Activated CD8-positive, alpha-beta memory T cell treated with anti-CD3 and anti-CD28 coated beads, Interleukin-2, amount 10 ng/mL, durations not matched to agents 7 days and 5 days (primary cell): ENCODE measurements at regions not wholly inside any gene's neighbourhood (a gene's known extent, or its start where the extent isn't known, plus 50 kb on each side); places are given as distances from the start of the nearest gene placed in this dataset.
"Not testable (repeated sequence)": the region's sequence is repeated elsewhere in the genome, so short reads cannot be mapped to it uniquely, and the experiment has no call there.

ENCODE experiments used
- ATAC-seq: fragments of 150-1000 bp; cut with Tn5 transposase; one replicate; pipeline ENCODE4 v1.10.0; 2021; ENCODE audit warnings: moderate library complexity
- CTCF ChIA-PET: fragments of 350-600 bp; sonication (Branson Sonifier 250); formaldehyde crosslinking; loops from one replicate; lab custom pipeline; 2021; ENCODE audit warnings: antibody characterized with exemption; lab: Charles Lee
- DNase-seq: peaks from one replicate; pipeline ENCODE4 v3.0.0-alpha.2; 2020
- H3K27ac Mint-ChIP-seq: one replicate; pipeline ENCODE4 v1.8.0; 2021; ENCODE audit warnings: mild to moderate bottlenecking, mixed read lengths
- H3K27me3 Mint-ChIP-seq: one replicate; pipeline ENCODE4 v1.8.0; 2021; ENCODE audit warnings: mixed read lengths
- H3K36me3 Mint-ChIP-seq: one replicate; pipeline ENCODE4 v1.8.0; 2021; ENCODE audit warnings: mild to moderate bottlenecking, mixed read lengths
- H3K4me1 Mint-ChIP-seq: one replicate; pipeline ENCODE4 v1.8.0; 2021; ENCODE audit warnings: mixed read lengths
- H3K4me3 Mint-ChIP-seq: one replicate; pipeline ENCODE4 v1.8.0; 2021; ENCODE audit warnings: mild to moderate bottlenecking, moderate library complexity, mixed read lengths
- H3K9me3 Mint-ChIP-seq: one replicate; pipeline ENCODE4 v1.8.0; 2022; ENCODE audit warnings: low read depth, mixed read lengths

DNA sequence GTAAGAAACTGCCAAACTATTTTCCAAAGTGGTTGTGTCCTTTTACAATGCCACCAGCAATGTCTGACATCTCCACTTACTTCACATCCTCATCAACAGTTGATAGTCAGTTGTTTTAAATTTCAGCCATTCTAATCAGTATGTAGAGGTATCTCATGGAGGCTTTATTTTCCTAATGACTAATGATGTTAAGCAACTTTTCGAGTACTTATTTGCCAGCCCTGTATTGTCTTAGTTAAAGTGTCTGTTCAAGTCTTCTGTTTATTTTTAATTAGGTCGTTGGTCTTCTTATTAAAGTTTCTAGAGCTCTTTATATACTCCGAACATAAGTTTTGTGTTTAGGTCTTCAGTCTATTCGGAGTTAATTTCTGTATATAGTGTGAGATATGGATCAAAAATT, 54.9 kb upstream of the NBPF12 start:
- H3K27ac Mint-ChIP-seq, H3K36me3 Mint-ChIP-seq, H3K9me3 Mint-ChIP-seq, ATAC-seq, H3K4me1 Mint-ChIP-seq, DNase-seq, H3K4me3 Mint-ChIP-seq, H3K27me3 Mint-ChIP-seq, CTCF ChIA-PET: not testable (repeated sequence)

DNA sequence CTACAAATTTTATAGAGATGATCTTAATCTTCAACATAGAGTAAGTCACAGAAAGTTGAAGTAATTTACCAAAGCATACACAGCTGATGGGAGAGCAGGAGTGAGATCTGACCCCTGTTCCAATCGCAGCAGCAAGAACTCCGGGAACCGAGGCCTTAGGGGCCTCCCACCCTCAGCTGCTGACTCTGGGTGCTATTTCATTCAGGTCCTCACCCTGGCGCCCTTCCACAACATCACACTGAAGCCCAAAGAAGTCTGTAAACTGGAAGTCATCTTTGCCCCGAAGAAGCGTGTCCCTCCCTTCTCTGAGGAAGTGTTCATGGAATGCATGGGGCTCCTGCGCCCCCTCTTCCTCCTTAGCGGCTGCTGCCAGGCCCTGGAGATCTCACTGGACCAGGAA, 57.0 kb upstream of the NBPF12 start:
- CTCF ChIA-PET, H3K27me3 Mint-ChIP-seq, DNase-seq, H3K36me3 Mint-ChIP-seq, ATAC-seq, H3K9me3 Mint-ChIP-seq, H3K4me3 Mint-ChIP-seq, H3K27ac Mint-ChIP-seq, H3K4me1 Mint-ChIP-seq: not testable (repeated sequence)

DNA sequence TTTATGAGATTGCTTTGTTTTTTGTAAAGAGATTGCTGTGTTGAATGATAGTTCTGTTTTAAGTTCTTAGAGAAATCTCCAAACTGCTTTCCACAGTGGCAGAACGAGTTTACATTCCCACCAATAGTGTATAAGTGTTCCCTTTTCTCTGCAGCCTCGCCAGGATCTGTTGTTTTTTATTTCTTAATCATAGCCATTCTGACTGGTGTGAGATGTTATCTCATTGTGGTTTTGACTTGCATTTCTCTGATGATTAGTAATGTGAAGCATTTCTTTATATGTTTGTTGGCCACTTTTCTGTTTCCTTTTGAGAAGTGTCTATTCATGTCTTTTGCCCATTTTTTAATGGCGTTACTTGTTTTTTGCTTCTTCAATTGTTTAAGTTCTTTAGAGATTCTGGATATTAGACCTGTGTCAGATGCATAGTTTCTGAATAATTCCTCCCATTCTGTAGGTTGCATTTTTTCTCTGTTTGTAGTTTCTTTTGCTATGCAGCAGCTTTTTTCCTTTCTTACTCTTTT, 74.3 kb upstream of the NBPF12 start:
- H3K4me1 Mint-ChIP-seq, ATAC-seq, H3K27ac Mint-ChIP-seq, H3K4me3 Mint-ChIP-seq, CTCF ChIA-PET, DNase-seq, H3K9me3 Mint-ChIP-seq, H3K27me3 Mint-ChIP-seq, H3K36me3 Mint-ChIP-seq: not testable (repeated sequence)

DNA sequence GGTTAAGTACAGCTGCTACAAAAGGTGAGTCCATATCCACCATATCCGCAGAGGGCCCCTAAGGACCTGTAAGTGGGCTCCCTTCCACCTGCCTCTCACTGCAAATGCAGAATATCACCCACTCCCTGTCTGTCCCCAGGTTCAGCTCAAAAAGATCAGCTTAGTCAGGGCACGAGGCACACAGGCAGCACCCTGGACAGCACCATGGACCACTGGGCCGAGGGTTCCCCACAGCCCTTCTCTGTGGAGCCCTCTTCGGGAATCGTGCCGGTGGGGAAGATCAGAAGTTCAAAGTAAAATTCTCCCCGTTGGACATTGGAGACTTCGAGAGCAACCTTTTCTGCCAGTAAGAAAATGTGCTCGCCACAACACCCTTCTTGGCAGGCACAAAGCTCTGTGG, 85.0 kb upstream of the NBPF12 start:
- DNase-seq, H3K9me3 Mint-ChIP-seq, CTCF ChIA-PET, ATAC-seq, H3K27me3 Mint-ChIP-seq, H3K4me1 Mint-ChIP-seq, H3K4me3 Mint-ChIP-seq, H3K27ac Mint-ChIP-seq, H3K36me3 Mint-ChIP-seq: not testable (repeated sequence)

DNA sequence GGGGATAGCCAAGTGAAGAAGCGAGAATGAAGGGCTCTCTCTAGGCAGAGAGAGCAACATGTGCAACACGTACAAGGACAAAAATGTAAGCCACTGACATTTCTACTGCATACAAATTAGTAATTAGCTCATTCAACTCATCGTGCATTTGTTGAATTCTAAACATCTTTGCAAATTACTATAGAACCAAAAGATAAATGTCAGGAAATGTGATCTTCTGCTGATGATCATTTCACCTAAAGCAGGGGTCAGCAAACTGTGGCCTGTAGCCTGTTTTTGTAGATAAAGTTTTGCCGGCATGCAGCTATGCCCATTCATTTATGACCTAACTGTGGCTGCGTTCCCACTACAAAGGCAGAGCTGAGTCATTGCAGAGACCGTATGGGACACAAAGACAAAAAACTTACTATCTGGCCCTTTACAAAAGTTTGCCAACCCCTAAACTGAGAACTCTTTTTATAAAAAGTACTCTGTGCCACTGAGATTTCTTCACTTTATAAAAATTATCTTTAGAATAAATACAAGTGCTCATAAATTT, 87.7 kb upstream of the NBPF12 start:
- DNase-seq, H3K4me1 Mint-ChIP-seq, CTCF ChIA-PET, H3K27me3 Mint-ChIP-seq, ATAC-seq, H3K27ac Mint-ChIP-seq, H3K36me3 Mint-ChIP-seq, H3K4me3 Mint-ChIP-seq, H3K9me3 Mint-ChIP-seq: not testable (repeated sequence)

DNA sequence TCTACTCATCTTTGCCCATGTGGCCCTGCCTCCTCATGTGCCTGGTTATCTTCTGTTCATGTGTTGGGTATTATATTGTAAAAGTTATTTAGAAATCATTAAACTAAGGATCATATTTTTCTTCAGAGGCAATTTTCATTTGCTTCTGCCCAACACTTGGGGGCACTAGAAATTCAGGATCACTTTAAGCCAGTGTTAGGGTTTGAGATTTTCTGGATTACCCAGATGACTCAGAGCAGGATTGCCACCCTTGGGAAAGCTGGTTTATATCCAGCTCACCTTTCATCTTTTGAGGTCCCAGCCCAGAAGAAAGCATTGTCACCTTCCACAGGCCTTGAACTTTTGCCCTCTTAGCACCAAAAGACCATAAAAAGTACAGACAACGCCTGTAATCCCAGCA, 99.4 kb upstream of the NBPF12 start:
- CTCF ChIA-PET, H3K36me3 Mint-ChIP-seq, H3K4me1 Mint-ChIP-seq, DNase-seq, H3K27me3 Mint-ChIP-seq, ATAC-seq, H3K4me3 Mint-ChIP-seq, H3K9me3 Mint-ChIP-seq, H3K27ac Mint-ChIP-seq: not testable (repeated sequence)

DNA sequence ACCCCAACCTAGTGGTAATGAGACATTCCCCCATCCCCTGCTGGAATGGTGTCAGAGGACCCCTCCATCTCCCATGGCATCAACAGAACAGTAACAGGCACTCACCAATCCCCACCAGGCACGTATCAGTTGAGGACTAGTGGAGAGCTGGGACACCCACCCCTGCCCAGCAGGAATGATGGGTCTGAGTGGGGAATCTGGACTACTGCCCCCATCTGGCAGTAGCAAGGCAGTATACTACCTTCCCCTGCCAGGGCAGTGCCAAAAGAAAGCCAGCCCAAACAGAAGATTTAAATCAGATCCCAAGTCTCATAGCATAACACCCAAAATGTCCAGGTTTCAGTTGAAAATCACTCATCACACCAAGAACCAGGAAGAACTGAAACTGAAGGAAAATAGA, 111.2 kb upstream of the NBPF12 start:
- H3K4me3 Mint-ChIP-seq, H3K27me3 Mint-ChIP-seq, H3K4me1 Mint-ChIP-seq, H3K36me3 Mint-ChIP-seq, DNase-seq, H3K27ac Mint-ChIP-seq, ATAC-seq, CTCF ChIA-PET, H3K9me3 Mint-ChIP-seq: not testable (repeated sequence)

DNA sequence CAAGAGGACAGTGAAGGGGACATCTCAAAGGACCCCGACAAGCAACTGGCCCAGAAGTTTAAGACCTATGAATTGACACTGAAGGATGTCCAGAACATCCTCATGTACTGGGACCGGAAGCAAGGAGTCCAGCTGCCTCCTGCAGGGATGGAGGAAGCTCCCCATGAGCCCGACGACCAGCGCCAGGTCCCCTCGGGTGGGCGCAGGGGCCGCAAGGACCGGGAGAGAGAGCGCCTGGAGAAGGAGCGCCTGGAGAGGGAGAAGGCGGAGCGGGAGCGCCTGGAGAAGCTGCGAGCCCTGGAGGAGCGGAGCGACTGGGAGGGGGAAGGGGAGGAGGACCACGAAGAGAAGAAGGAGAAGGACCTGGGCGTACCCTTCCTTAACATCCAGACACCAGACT, 143.9 kb upstream of the NBPF12 start:
- H3K27me3 Mint-ChIP-seq, H3K27ac Mint-ChIP-seq, CTCF ChIA-PET, H3K4me1 Mint-ChIP-seq, H3K36me3 Mint-ChIP-seq, ATAC-seq, DNase-seq, H3K9me3 Mint-ChIP-seq, H3K4me3 Mint-ChIP-seq: not testable (repeated sequence)

DNA sequence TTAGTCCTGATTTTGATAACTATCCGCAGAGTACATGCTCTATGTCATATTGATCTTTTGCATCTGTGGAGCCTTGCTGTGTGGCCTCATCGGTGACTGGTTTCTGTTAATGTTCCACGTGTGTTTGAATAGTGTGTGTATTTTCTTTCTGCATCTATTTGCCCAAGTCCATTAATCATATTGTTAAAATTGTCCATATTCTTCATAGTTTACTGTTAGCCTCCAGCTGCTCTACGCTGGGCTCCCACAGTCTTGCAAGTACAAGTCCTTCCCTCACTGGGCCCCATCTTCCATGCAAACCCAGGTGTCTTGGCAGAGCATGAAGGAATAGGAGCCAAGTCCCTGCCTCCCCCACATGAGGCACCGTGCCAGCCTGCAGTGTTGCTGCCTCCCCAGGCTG, 145.4 kb upstream of the NBPF12 start:
- H3K4me1 Mint-ChIP-seq, ATAC-seq, CTCF ChIA-PET, H3K36me3 Mint-ChIP-seq, H3K27me3 Mint-ChIP-seq, H3K27ac Mint-ChIP-seq, H3K9me3 Mint-ChIP-seq, H3K4me3 Mint-ChIP-seq, DNase-seq: not testable (repeated sequence)

DNA sequence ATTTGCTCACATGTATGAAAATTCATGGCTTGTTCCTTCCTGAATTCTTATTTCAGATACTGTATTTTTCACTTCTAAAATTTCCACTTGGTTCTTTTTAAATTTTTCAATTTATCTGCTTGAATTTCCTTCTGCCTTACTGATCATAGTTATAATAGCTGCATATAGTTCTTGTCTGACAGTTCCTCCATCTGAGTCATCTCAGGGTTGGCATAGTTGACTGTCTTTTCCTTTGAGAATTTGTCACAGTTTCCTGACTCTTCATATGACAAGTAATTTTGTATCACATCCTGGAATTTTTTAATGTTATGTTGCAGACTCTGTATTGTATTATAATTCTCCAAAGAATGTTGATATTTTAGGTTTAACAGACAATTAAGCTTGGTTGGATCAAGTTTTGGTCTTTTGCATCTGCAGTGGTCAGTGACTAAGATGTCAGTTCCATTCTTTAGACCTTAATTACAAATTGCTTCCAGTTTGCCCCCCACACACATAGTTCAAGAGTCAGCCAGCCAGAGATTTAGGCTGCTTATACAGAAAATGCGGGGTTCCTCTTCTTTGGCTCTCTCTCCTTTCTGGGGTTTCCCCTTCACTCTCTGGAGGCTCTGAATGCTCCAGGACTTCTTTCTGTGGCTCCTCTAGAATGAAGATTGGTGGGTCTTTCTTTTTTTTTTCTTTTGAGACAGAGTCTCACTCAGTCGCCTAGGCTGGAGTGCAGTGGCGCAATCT, 153.7 kb upstream of the NBPF12 start:
- H3K4me3 Mint-ChIP-seq, CTCF ChIA-PET, H3K36me3 Mint-ChIP-seq, H3K9me3 Mint-ChIP-seq, ATAC-seq, H3K4me1 Mint-ChIP-seq, H3K27ac Mint-ChIP-seq, DNase-seq, H3K27me3 Mint-ChIP-seq: not testable (repeated sequence)

DNA sequence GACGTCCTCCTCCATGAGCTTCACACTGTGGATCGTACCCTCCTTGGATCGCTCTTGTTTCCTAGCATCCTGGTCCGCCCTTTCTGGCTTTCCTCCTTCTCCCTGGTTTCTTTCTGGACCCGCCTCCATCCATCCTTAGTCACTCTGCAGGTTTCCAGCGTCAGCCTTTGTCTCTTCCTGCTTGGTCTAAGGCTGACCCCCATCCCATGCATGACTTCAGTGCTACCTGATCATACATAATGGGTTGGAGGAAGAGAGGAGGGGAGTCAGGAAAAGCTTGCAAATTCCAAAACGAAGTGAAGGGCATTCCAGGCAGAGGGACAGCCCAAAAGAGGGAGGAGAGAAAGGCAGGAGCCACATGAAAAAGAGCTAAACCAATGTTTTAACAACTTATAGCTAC, 156.9 kb upstream of the NBPF12 start:
- H3K9me3 Mint-ChIP-seq, CTCF ChIA-PET, H3K27me3 Mint-ChIP-seq: not testable (repeated sequence)

DNA sequence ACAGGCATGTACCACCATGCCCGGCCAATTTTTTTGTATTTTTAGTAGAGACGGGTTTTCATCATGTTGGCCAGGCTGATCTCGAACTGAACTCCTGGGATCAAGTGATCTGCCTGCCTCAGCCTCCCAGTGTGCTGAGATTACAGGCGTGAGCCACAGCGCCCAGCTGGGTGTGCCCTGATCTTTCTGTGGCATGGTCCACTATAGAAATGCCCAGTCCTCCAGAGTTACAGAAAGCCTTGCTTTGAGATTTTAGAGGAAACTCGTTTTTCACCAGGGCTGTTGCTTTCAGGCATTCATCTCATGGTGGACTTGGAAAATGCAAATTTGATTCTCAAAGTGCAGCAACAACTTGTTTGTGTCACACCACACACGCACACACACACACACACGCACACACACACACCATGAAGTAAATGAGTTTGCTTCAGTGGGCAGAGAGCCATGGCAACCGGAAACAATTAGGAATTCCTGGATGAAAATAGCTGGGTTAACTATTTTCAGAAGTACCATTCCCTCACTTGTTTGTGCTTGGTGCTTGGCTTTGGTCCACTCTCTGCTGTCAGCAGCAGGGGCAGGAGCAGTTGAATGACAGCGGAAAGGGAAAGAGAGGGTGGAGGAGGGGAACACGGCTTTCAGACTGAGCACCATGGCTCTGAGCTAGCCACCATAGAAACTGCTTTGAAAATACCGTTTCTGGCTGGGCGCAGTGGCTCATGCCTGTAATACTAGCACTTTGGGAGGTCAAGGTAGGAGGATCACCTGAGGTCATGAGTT, 160.1 kb upstream of the NBPF12 start:
- DNase-seq, H3K4me3 Mint-ChIP-seq, ATAC-seq, CTCF ChIA-PET, H3K36me3 Mint-ChIP-seq, H3K27ac Mint-ChIP-seq, H3K4me1 Mint-ChIP-seq, H3K27me3 Mint-ChIP-seq, H3K9me3 Mint-ChIP-seq: not testable (repeated sequence)

More for the DNA sequence above, 156.9 kb upstream of the NBPF12 start:
- DNase-seq, H3K27ac Mint-ChIP-seq, H3K4me1 Mint-ChIP-seq, H3K36me3 Mint-ChIP-seq, ATAC-seq, H3K4me3 Mint-ChIP-seq: not testable (repeated sequence)

DNA sequence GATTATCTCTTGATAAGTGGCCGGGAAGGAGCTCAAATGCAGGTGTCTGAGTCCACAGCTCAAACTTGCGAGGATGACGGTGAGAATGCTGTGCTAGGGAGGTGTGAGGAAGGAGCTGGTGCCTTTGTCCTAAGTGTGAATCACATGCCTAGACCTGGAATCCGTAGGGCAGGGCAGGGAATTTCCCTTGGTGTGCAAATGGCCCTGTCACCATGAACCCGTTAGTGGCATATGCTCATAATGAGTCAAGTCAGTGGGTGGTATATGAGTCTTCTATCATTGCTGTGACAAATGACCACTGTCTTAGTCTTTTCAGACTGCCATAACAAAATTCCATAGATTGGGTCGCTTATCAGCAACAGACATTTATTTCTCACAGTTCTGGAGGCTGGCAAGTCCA, 163.1 kb upstream of the NBPF12 start:
- DNase-seq, ATAC-seq, CTCF ChIA-PET, H3K27me3 Mint-ChIP-seq, H3K27ac Mint-ChIP-seq, H3K9me3 Mint-ChIP-seq, H3K36me3 Mint-ChIP-seq, H3K4me1 Mint-ChIP-seq, H3K4me3 Mint-ChIP-seq: not testable (repeated sequence)

DNA sequence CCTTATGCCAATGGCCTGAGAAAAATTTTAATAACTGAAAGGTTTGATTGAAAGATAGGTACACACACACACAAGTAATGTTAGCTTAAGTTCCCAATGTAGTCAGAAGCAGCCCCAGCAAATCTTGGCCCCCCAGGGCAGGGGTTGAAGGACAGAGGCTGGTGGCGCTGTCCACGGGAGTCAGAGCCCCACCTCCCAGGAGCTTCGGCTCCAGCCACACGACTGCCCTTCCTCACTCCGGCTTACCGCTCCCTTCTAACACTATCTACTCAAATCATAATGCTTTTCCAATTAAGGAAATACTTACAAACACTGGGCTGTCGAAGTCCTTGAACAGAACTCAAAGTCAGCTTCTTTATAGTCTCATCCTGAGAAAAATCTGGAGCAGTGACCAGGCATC, 163.9 kb upstream of the NBPF12 start:
- DNase-seq, H3K4me1 Mint-ChIP-seq, H3K9me3 Mint-ChIP-seq, ATAC-seq, CTCF ChIA-PET, H3K27me3 Mint-ChIP-seq, H3K27ac Mint-ChIP-seq, H3K4me3 Mint-ChIP-seq, H3K36me3 Mint-ChIP-seq: not testable (repeated sequence)
